DOHH2 (cell line): ENCODE measurements at regions not wholly inside any gene's neighbourhood (a gene's known extent, or its start where the extent isn't known, plus 50 kb on each side); places are given as distances from the start of the nearest gene placed in this dataset.

Experiments used
- H3F3A ChIP-seq: fragments of 200-600 bp; sonication (generic), shearing (Covaris generic); 2 replicates; pipeline ENCODE4 v1.6.0; 2016; ENCODE audit warnings: antibody characterized with exemption, mild to moderate bottlenecking; ENCODE audit not compliant: control insufficient read depth, insufficient read depth
- H3K27ac ChIP-seq: fragments of 200-600 bp; sonication (generic); 2 replicates; pipeline ENCODE4 v1.5.1; 2014; ENCODE audit warnings: low read depth, mild to moderate bottlenecking, low read length, moderate library complexity
- H3K27me3 ChIP-seq: fragments of 200-600 bp; sonication (generic); 2 replicates; pipeline ENCODE4 v1.6.1; 2014; ENCODE audit warnings: mild to moderate bottlenecking, low read length, mixed read lengths; ENCODE audit not compliant: control insufficient read depth
- H3K36me3 ChIP-seq: fragments of 200-600 bp; sonication (generic); 2 replicates; pipeline ENCODE4 v1.6.1; 2014; ENCODE audit warnings: mild to moderate bottlenecking, low read length, moderate library complexity, mixed read lengths; ENCODE audit not compliant: control insufficient read depth
- H3K4me1 ChIP-seq: fragments of 200-600 bp; sonication (generic); 2 replicates; pipeline ENCODE4 v1.6.1; 2014; ENCODE audit warnings: mild to moderate bottlenecking, low read length, mixed read lengths; ENCODE audit not compliant: control insufficient read depth
- H3K4me2 ChIP-seq: fragments of 200-600 bp; sonication (generic); 2 replicates; pipeline ENCODE4 v1.6.0; 2014; ENCODE audit warnings: mild to moderate bottlenecking, low read length, moderate library complexity
- H3K4me3 ChIP-seq: fragments of 200-600 bp; sonication (generic); 2 replicates; pipeline ENCODE4 v1.5.1; 2014; ENCODE audit warnings: mild to moderate bottlenecking, low read length, mixed read lengths
- H3K79me2 ChIP-seq: fragments of 200-600 bp; sonication (generic); 2 replicates; pipeline ENCODE4 v1.6.1; 2014; ENCODE audit warnings: mild to moderate bottlenecking, low read length, mixed read lengths; ENCODE audit not compliant: control insufficient read depth
- H3K9me2 ChIP-seq: fragments of 200-600 bp; sonication (generic); replicated peaks from 2 replicates; pipeline ENCODE4 v1.6.1; 2014; ENCODE audit warnings: mild to moderate bottlenecking, low read length, mixed read lengths; ENCODE audit not compliant: control insufficient read depth
- H3K9me3 ChIP-seq: fragments of 200-600 bp; sonication (generic); 2 replicates; pipeline ENCODE4 v1.6.1; 2014; ENCODE audit warnings: antibody characterized with exemption, low read length, mixed read lengths; ENCODE audit not compliant: control insufficient read depth, insufficient read depth
- H4K20me1 ChIP-seq: fragments of 200-600 bp; sonication (generic); 2 replicates; pipeline ENCODE4 v1.6.0; 2014; ENCODE audit warnings: low read depth, mild to moderate bottlenecking, antibody characterized with exemption, low read length, moderate library complexity; ENCODE audit not compliant: control insufficient read depth, insufficient read depth
- EZH2phosphoT487 ChIP-seq: fragments of 200-600 bp; sonication (generic); IDR thresholded peaks from 2 replicates; pipeline ENCODE4 v1.6.1; 2017; ENCODE audit warnings: borderline replicate concordance, mild to moderate bottlenecking, antibody characterized with exemption, low read length, moderate library complexity, mixed read lengths
- TF ChIP-seq, protein P1 (sequence below): fragments of 200-600 bp; sonication (generic); IDR thresholded peaks from one replicate; pipeline ENCODE4 v1.5.1; 2014; ENCODE audit warnings: antibody characterized with exemption, mild to moderate bottlenecking, low read depth, low read length; ENCODE audit not compliant: poor library complexity, severe bottlenecking

DNA sequence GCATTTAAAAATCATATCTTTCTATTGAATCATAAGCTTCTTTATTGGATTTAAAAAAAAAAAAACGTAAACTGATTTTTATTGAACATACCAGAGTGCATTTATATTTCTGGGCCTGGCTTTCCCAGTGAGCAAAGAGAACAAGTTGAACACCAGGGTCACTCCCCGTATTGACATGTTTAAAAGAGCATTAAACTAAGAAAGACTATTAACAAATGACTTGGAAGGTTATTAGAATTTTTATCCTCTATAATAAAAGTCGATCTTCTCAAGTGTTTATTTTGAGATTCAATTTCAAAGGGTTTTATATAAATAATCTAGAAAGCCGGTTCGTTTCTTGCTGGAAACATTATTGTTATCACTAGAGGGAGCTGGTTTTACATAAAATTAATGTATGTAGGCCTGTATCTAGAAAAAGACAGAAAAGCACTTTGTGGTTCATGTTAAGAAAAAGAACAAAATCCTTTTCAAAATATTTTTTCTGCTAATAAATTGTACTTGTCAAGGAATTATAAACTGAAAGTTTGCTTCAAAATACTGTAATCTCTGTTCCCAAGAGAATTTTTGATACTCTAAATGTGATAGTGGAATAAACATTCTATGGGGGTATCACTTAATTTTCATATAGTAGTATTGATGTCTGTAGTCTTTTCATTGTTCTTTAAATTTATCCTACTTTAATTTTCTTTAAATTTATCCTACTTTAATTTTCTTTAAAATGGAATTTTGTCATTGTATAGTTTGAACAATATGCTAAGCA, 321.8 kb upstream of the MME start:
- H3K4me1 ChIP-seq: peaks cover 21% of the 10 kb centered on the region
- H3K4me3 ChIP-seq: no peak overlapping the region
- no peaks in the 10 kb centered on the region for H3K9me2 ChIP-seq
- no peaks in the 10 kb centered on the region for H3K9me3 ChIP-seq
- H3K4me2 ChIP-seq: no peak overlapping the region
- no peaks in the 10 kb centered on the region for H3K27me3 ChIP-seq
- H3K79me2 ChIP-seq: no peaks in the 10 kb centered on the region
- no peaks in the 10 kb centered on the region for H4K20me1 ChIP-seq
- 0 out of 2 replicates have a peak, but pooled peaks cover 3% of the 10 kb centered on the region for H3F3A ChIP-seq
- H3K36me3 ChIP-seq: no peaks in the 10 kb centered on the region
- no peak for TF ChIP-seq EZH2phosphoT487
- TF ChIP-seq, protein P1, sequence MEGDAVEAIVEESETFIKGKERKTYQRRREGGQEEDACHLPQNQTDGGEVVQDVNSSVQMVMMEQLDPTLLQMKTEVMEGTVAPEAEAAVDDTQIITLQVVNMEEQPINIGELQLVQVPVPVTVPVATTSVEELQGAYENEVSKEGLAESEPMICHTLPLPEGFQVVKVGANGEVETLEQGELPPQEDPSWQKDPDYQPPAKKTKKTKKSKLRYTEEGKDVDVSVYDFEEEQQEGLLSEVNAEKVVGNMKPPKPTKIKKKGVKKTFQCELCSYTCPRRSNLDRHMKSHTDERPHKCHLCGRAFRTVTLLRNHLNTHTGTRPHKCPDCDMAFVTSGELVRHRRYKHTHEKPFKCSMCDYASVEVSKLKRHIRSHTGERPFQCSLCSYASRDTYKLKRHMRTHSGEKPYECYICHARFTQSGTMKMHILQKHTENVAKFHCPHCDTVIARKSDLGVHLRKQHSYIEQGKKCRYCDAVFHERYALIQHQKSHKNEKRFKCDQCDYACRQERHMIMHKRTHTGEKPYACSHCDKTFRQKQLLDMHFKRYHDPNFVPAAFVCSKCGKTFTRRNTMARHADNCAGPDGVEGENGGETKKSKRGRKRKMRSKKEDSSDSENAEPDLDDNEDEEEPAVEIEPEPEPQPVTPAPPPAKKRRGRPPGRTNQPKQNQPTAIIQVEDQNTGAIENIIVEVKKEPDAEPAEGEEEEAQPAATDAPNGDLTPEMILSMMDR: peak; percentile 56
- no peak overlapping the region for H3K27ac ChIP-seq

DNA sequence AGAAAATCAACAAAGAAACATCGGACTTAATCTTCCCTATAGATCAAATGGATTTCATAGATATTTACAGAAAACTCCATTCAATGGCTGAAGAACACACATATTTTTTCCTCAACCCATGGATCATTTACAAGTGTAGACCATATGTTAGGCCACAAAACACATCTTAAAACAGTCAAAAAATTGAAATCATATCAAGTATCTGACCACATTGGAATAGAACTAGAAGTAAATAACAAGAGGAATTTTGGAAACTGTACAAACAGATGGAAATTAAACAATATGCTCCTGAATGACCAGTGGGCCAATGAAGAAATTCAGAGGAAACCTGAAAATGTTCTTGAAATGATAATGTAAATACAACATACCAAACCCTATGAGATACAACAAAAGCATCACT, 323.1 kb upstream of the GPR149 start:
- H3F3A ChIP-seq: 0 out of 2 replicates have a peak, but pooled peaks cover 3% of the 10 kb centered on the region
- no peak overlapping the region for H3K4me2 ChIP-seq
- no peak overlapping the region for H3K4me3 ChIP-seq
- no peaks in the 10 kb centered on the region for H3K27me3 ChIP-seq
- no peaks in the 10 kb centered on the region for H3K9me2 ChIP-seq
- no peak overlapping the region for H3K27ac ChIP-seq
- H3K4me1 ChIP-seq: peaks cover 4% of the 10 kb centered on the region
- no peaks in the 10 kb centered on the region for H3K79me2 ChIP-seq
- H3K9me3 ChIP-seq: no peaks in the 10 kb centered on the region
- H4K20me1 ChIP-seq: no peaks in the 10 kb centered on the region
- no peak for TF ChIP-seq EZH2phosphoT487
- TF ChIP-seq, protein P1: no peak
- H3K36me3 ChIP-seq: no peaks in the 10 kb centered on the region

DNA sequence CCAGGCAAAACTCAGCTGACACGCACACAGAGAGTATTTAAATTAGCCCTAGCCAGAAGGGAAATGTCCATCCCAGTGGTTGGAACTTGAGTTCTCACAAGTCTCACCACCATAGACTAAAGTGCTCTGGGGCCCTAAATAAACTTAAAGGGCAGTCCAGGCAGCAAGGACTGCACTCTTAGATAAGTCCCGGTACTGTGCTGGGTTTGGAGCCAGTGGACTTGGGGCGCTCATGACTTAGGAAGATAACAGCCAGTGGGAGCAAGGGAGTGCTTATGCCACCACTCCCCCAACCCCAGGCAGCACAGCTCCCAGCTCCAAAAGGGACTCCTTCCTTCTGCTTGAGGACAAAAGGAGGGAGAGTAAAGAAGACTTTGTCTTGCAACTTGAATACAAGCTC, 319.5 kb upstream of the GPR149 start:
- no peak overlapping the region for H3K27ac ChIP-seq

More for the DNA sequence above, 319.5 kb upstream of the GPR149 start:
- no peak overlapping the region for H3K4me3 ChIP-seq
- no peaks in the 10 kb centered on the region for H3F3A ChIP-seq
- H3K27me3 ChIP-seq: no peaks in the 10 kb centered on the region
- no peaks in the 10 kb centered on the region for H3K36me3 ChIP-seq
- no peaks in the 10 kb centered on the region for H3K9me3 ChIP-seq
- H3K4me1 ChIP-seq: no peaks in the 10 kb centered on the region
- no peaks in the 10 kb centered on the region for H3K9me2 ChIP-seq
- no peaks in the 10 kb centered on the region for H3K79me2 ChIP-seq
- TF ChIP-seq, protein P1: no peak
- no peak for TF ChIP-seq EZH2phosphoT487
- no peak overlapping the region for H3K4me2 ChIP-seq
- no peaks in the 10 kb centered on the region for H4K20me1 ChIP-seq
